ENCODE measurements at regions not wholly inside any gene's neighbourhood (a gene's known extent, or its start where the extent isn't known, plus 50 kb on each side); places are given as distances from the start of the nearest gene placed in this dataset.
"Not testable (repeated sequence)": the region's sequence is repeated elsewhere in the genome, so short reads cannot be mapped to it uniquely, and the experiment has no call there.

- H3K27ac ChIP-seq (ENCODE audit: low read length); H3K36me3 ChIP-seq (ENCODE audit: control insufficient read depth in 1 of 2, insufficient read depth in 2 of 2, low read length in 2 of 2); H3K9me3 ChIP-seq (ENCODE audit: control insufficient read depth in 1 of 2, low read length in 2 of 2); H3K4me1 ChIP-seq (ENCODE audit: control insufficient read depth in 1 of 2, insufficient read depth in 2 of 2, low read length in 2 of 2); H3K4me3 ChIP-seq (ENCODE audit: low read depth in 1 of 2, low read length in 2 of 2); H3K27me3 ChIP-seq (ENCODE audit: low read depth, low read length): not testable (repeated sequence)
Measured at GRCh38 chr9:67503728-67504369, 354.9 kb upstream of the ANKRD20A1 start.

- not testable (repeated sequence) for H3K36me3 ChIP-seq (ENCODE audit: control insufficient read depth in 1 of 2, insufficient read depth in 2 of 2, low read length in 2 of 2); H3K9me3 ChIP-seq (ENCODE audit: control insufficient read depth in 1 of 2, low read length in 2 of 2); H3K4me3 ChIP-seq (ENCODE audit: low read depth in 1 of 2, low read length in 2 of 2); H3K27ac ChIP-seq (ENCODE audit: low read length); H3K4me1 ChIP-seq (ENCODE audit: control insufficient read depth in 1 of 2, insufficient read depth in 2 of 2, low read length in 2 of 2); H3K27me3 ChIP-seq (ENCODE audit: low read depth, low read length)
Measured at GRCh38 chr9:67492028-67492427, 366.7 kb upstream of the ANKRD20A1 start.

GRCh38 chr9:67477465-67477864 lies 381.3 kb upstream of the ANKRD20A1 start:
- H3K27ac ChIP-seq (ENCODE audit: low read length): not testable (repeated sequence)

GRCh38 chr9:67470739-67471138 lies 388.0 kb upstream of the ANKRD20A1 start:
- not testable (repeated sequence) for H3K4me1 ChIP-seq (ENCODE audit: control insufficient read depth in 1 of 2, insufficient read depth in 2 of 2, low read length in 2 of 2); H3K9me3 ChIP-seq (ENCODE audit: control insufficient read depth in 1 of 2, low read length in 2 of 2); H3K27me3 ChIP-seq (ENCODE audit: low read depth, low read length); H3K27ac ChIP-seq (ENCODE audit: low read length); H3K4me3 ChIP-seq (ENCODE audit: low read depth in 1 of 2, low read length in 2 of 2); H3K36me3 ChIP-seq (ENCODE audit: control insufficient read depth in 1 of 2, insufficient read depth in 2 of 2, low read length in 2 of 2)

More at GRCh38 chr9:67477465-67477864, 381.3 kb upstream of the ANKRD20A1 start:
- H3K9me3 ChIP-seq (ENCODE audit: control insufficient read depth in 1 of 2, low read length in 2 of 2); H3K4me3 ChIP-seq (ENCODE audit: low read depth in 1 of 2, low read length in 2 of 2); H3K4me1 ChIP-seq (ENCODE audit: control insufficient read depth in 1 of 2, insufficient read depth in 2 of 2, low read length in 2 of 2); H3K27me3 ChIP-seq (ENCODE audit: low read depth, low read length); H3K36me3 ChIP-seq (ENCODE audit: control insufficient read depth in 1 of 2, insufficient read depth in 2 of 2, low read length in 2 of 2): not testable (repeated sequence)

GRCh38 chr9:67468326-67468725 lies 390.4 kb upstream of the ANKRD20A1 start:
- not testable (repeated sequence) for H3K9me3 ChIP-seq (ENCODE audit: control insufficient read depth in 1 of 2, low read length in 2 of 2); H3K27ac ChIP-seq (ENCODE audit: low read length); H3K36me3 ChIP-seq (ENCODE audit: control insufficient read depth in 1 of 2, insufficient read depth in 2 of 2, low read length in 2 of 2)

GRCh38 chr9:67461796-67462757 lies 396.7 kb upstream of the ANKRD20A1 start:
- not testable (repeated sequence) for H3K27ac ChIP-seq (ENCODE audit: low read length); H3K36me3 ChIP-seq (ENCODE audit: control insufficient read depth in 1 of 2, insufficient read depth in 2 of 2, low read length in 2 of 2); H3K4me3 ChIP-seq (ENCODE audit: low read depth in 1 of 2, low read length in 2 of 2); H3K4me1 ChIP-seq (ENCODE audit: control insufficient read depth in 1 of 2, insufficient read depth in 2 of 2, low read length in 2 of 2); H3K27me3 ChIP-seq (ENCODE audit: low read depth, low read length); H3K9me3 ChIP-seq (ENCODE audit: control insufficient read depth in 1 of 2, low read length in 2 of 2)

More at GRCh38 chr9:67468326-67468725, 390.4 kb upstream of the ANKRD20A1 start:
- not testable (repeated sequence) for H3K4me3 ChIP-seq (ENCODE audit: low read depth in 1 of 2, low read length in 2 of 2); H3K27me3 ChIP-seq (ENCODE audit: low read depth, low read length); H3K4me1 ChIP-seq (ENCODE audit: control insufficient read depth in 1 of 2, insufficient read depth in 2 of 2, low read length in 2 of 2)

- not testable (repeated sequence) for H3K4me3 ChIP-seq (ENCODE audit: low read depth in 1 of 2, low read length in 2 of 2); H3K27ac ChIP-seq (ENCODE audit: low read length); H3K9me3 ChIP-seq (ENCODE audit: control insufficient read depth in 1 of 2, low read length in 2 of 2); H3K27me3 ChIP-seq (ENCODE audit: low read depth, low read length); H3K36me3 ChIP-seq (ENCODE audit: control insufficient read depth in 1 of 2, insufficient read depth in 2 of 2, low read length in 2 of 2); H3K4me1 ChIP-seq (ENCODE audit: control insufficient read depth in 1 of 2, insufficient read depth in 2 of 2, low read length in 2 of 2)
Measured at GRCh38 chr9:67452941-67453340, 405.8 kb upstream of the ANKRD20A1 start.

- H3K27me3 ChIP-seq (ENCODE audit: low read depth, low read length); H3K9me3 ChIP-seq (ENCODE audit: control insufficient read depth in 1 of 2, low read length in 2 of 2); H3K36me3 ChIP-seq (ENCODE audit: control insufficient read depth in 1 of 2, insufficient read depth in 2 of 2, low read length in 2 of 2); H3K27ac ChIP-seq (ENCODE audit: low read length); H3K4me3 ChIP-seq (ENCODE audit: low read depth in 1 of 2, low read length in 2 of 2); H3K4me1 ChIP-seq (ENCODE audit: control insufficient read depth in 1 of 2, insufficient read depth in 2 of 2, low read length in 2 of 2): not testable (repeated sequence)
Measured at GRCh38 chr9:67442313-67442712, 416.4 kb upstream of the ANKRD20A1 start.

- not testable (repeated sequence) for H3K4me1 ChIP-seq (ENCODE audit: control insufficient read depth in 1 of 2, insufficient read depth in 2 of 2, low read length in 2 of 2); H3K27ac ChIP-seq (ENCODE audit: low read length); H3K27me3 ChIP-seq (ENCODE audit: low read depth, low read length); H3K9me3 ChIP-seq (ENCODE audit: control insufficient read depth in 1 of 2, low read length in 2 of 2); H3K4me3 ChIP-seq (ENCODE audit: low read depth in 1 of 2, low read length in 2 of 2); H3K36me3 ChIP-seq (ENCODE audit: control insufficient read depth in 1 of 2, insufficient read depth in 2 of 2, low read length in 2 of 2)
Measured at GRCh38 chr9:67437011-67437410, 421.7 kb upstream of the ANKRD20A1 start.

- not testable (repeated sequence) for H3K36me3 ChIP-seq (ENCODE audit: control insufficient read depth in 1 of 2, insufficient read depth in 2 of 2, low read length in 2 of 2); H3K27ac ChIP-seq (ENCODE audit: low read length)
Measured at GRCh38 chr9:67424881-67425280, 432.5 kb upstream of the SPATA31A3 start.

GRCh38 chr9:67423049-67423728 lies 430.8 kb upstream of the SPATA31A3 start:
- not testable (repeated sequence) for H3K36me3 ChIP-seq (ENCODE audit: control insufficient read depth in 1 of 2, insufficient read depth in 2 of 2, low read length in 2 of 2); H3K27ac ChIP-seq (ENCODE audit: low read length); H3K4me3 ChIP-seq (ENCODE audit: low read depth in 1 of 2, low read length in 2 of 2); H3K9me3 ChIP-seq (ENCODE audit: control insufficient read depth in 1 of 2, low read length in 2 of 2); H3K27me3 ChIP-seq (ENCODE audit: low read depth, low read length); H3K4me1 ChIP-seq (ENCODE audit: control insufficient read depth in 1 of 2, insufficient read depth in 2 of 2, low read length in 2 of 2)

More at GRCh38 chr9:67424881-67425280, 432.5 kb upstream of the SPATA31A3 start:
- not testable (repeated sequence) for H3K9me3 ChIP-seq (ENCODE audit: control insufficient read depth in 1 of 2, low read length in 2 of 2); H3K27me3 ChIP-seq (ENCODE audit: low read depth, low read length); H3K4me1 ChIP-seq (ENCODE audit: control insufficient read depth in 1 of 2, insufficient read depth in 2 of 2, low read length in 2 of 2); H3K4me3 ChIP-seq (ENCODE audit: low read depth in 1 of 2, low read length in 2 of 2)
